ENCODE measurements at regions not wholly inside any gene's neighbourhood (a gene's known extent, or its start where the extent isn't known, plus 50 kb on each side); places are given as distances from the start of the nearest gene placed in this dataset.

- Mint-ChIP-seq H3K36me3 (no peaks in the 10 kb centered on the region), H3K4me3 (no peak overlapping the region), H3K27ac (no peak overlapping the region), H3K4me1 (no peaks in the 10 kb centered on the region), H3K9me3 (no peaks in the 10 kb centered on the region), H3K27me3 (ENCODE audit: low read depth in 2 of 2) (peaks cover 11 to 31% of the 10 kb centered on the region in 2 donors)
- H3K4me1 ChIP-seq (ENCODE audit: control insufficient read depth, insufficient read depth, low read length): no peaks in the 10 kb centered on the region
- TF ChIP-seq, protein P1, sequence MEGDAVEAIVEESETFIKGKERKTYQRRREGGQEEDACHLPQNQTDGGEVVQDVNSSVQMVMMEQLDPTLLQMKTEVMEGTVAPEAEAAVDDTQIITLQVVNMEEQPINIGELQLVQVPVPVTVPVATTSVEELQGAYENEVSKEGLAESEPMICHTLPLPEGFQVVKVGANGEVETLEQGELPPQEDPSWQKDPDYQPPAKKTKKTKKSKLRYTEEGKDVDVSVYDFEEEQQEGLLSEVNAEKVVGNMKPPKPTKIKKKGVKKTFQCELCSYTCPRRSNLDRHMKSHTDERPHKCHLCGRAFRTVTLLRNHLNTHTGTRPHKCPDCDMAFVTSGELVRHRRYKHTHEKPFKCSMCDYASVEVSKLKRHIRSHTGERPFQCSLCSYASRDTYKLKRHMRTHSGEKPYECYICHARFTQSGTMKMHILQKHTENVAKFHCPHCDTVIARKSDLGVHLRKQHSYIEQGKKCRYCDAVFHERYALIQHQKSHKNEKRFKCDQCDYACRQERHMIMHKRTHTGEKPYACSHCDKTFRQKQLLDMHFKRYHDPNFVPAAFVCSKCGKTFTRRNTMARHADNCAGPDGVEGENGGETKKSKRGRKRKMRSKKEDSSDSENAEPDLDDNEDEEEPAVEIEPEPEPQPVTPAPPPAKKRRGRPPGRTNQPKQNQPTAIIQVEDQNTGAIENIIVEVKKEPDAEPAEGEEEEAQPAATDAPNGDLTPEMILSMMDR (IDR thresholded peaks at IDR 0.05): no peak
- DNase-seq (no peak), ATAC-seq (no peak)
- H3K36me3 ChIP-seq (ENCODE audit: control insufficient read depth, insufficient read depth, low read length): no peaks in the 10 kb centered on the region
- WGBS (ENCODE audit: insufficient coverage): 92% methylated on average over 2 of the region's 2 CpGs
- no peak overlapping the region for H3K4me3 ChIP-seq (ENCODE audit: low read length)
- H3K9me3 ChIP-seq (ENCODE audit: control insufficient read depth, insufficient read depth, low read length): no peaks in the 10 kb centered on the region
- intact Hi-C loops (cut with micrococcal nuclease): no loop called here
- no peaks in the 10 kb centered on the region for H3K27me3 ChIP-seq (ENCODE audit: control insufficient read depth, insufficient read depth, low read length)
- H3K27ac ChIP-seq (ENCODE audit: low read length): no peak overlapping the region
Measured at GRCh38 chr1:207223162-207223561, 98.3 kb upstream of the CD55 start.

DNA sequence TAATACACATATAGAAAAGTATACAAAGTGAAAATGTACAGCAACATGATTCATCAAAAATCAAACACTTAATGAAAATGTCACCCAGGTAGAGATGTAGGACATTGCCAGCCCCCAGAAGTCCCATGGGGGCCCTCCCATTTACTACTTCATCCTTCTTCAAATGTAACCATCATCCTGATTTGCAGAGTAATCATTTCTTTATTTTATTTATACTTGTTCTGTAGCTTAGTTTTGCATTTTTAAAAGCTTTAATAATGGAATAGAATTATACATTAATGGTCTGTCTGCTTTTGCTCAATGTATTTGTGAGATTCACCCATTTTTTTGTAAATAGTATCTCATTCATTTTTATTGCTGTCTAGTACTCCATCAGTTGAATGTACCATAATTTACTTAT lies 96.8 kb upstream of the CD55 start:
- intact Hi-C loops (cut with micrococcal nuclease): no loop called here
- no peaks in the 10 kb centered on the region for H3K9me3 Mint-ChIP-seq
- Histone ChIP-seq H3K4me1 (ENCODE audit: control insufficient read depth, insufficient read depth, low read length) (no peaks in the 10 kb centered on the region), H3K27ac (ENCODE audit: low read length) (no peak overlapping the region), H3K36me3 (ENCODE audit: control insufficient read depth, insufficient read depth, low read length) (no peaks in the 10 kb centered on the region), H3K27me3 (ENCODE audit: control insufficient read depth, insufficient read depth, low read length) (no peaks in the 10 kb centered on the region), H3K4me3 (ENCODE audit: low read length) (no peak overlapping the region), H3K9me3 (ENCODE audit: control insufficient read depth, insufficient read depth, low read length) (no peaks in the 10 kb centered on the region)
- no peak for DNase-seq
- H3K27me3 Mint-ChIP-seq (ENCODE audit: low read depth in 2 of 2): peaks cover 11 to 24% of the 10 kb centered on the region in 2 donors
- TF ChIP-seq, protein P1 (IDR thresholded peaks at IDR 0.05): no peak
- no peak overlapping the region for H3K4me3 Mint-ChIP-seq
- H3K4me1 Mint-ChIP-seq: no peaks in the 10 kb centered on the region
- H3K36me3 Mint-ChIP-seq: no peaks in the 10 kb centered on the region
- no peak overlapping the region for H3K27ac Mint-ChIP-seq
- ATAC-seq: no peak

GRCh38 chr1:207227131-207227630 lies 94.3 kb upstream of the CD55 start:
- Mint-ChIP-seq H3K9me3 (no peaks in the 10 kb centered on the region), H3K27ac (no peak overlapping the region), H3K27me3 (ENCODE audit: low read depth in 2 of 2) (peaks cover 10 to 34% of the 10 kb centered on the region in 2 donors), H3K4me1 (no peaks in the 10 kb centered on the region), H3K36me3 (no peaks in the 10 kb centered on the region), H3K4me3 (no peak overlapping the region)
- Histone ChIP-seq H3K9me3 (ENCODE audit: control insufficient read depth, insufficient read depth, low read length) (no peaks in the 10 kb centered on the region), H3K27me3 (ENCODE audit: control insufficient read depth, insufficient read depth, low read length) (no peaks in the 10 kb centered on the region), H3K36me3 (ENCODE audit: control insufficient read depth, insufficient read depth, low read length) (no peaks in the 10 kb centered on the region), H3K4me1 (ENCODE audit: control insufficient read depth, insufficient read depth, low read length) (no peaks in the 10 kb centered on the region), H3K4me3 (ENCODE audit: low read length) (no peak overlapping the region), H3K27ac (ENCODE audit: low read length) (no peak overlapping the region)
- ATAC-seq (no peak), DNase-seq (no peak)
- intact Hi-C loops (cut with micrococcal nuclease): no loop called here
- TF ChIP-seq, protein P1 (IDR thresholded peaks at IDR 0.05): no peak
- WGBS (ENCODE audit: insufficient coverage): no CpG with 5 or more reads among the region's 2 CpGs

- Mint-ChIP-seq H3K36me3 (no peaks in the 10 kb centered on the region), H3K4me3 (no peak overlapping the region), H3K9me3 (no peaks in the 10 kb centered on the region), H3K4me1 (no peaks in the 10 kb centered on the region), H3K27me3 (ENCODE audit: low read depth in 2 of 2) (peaks cover 3 to 19% of the 10 kb centered on the region in 2 donors), H3K27ac (no peak overlapping the region)
- Histone ChIP-seq H3K27me3 (ENCODE audit: control insufficient read depth, insufficient read depth, low read length) (no peaks in the 10 kb centered on the region), H3K9me3 (ENCODE audit: control insufficient read depth, insufficient read depth, low read length) (no peaks in the 10 kb centered on the region), H3K27ac (ENCODE audit: low read length) (no peak overlapping the region), H3K4me1 (ENCODE audit: control insufficient read depth, insufficient read depth, low read length) (no peaks in the 10 kb centered on the region), H3K36me3 (ENCODE audit: control insufficient read depth, insufficient read depth, low read length) (no peaks in the 10 kb centered on the region), H3K4me3 (ENCODE audit: low read length) (no peak overlapping the region)
- intact Hi-C loops (cut with micrococcal nuclease): no loop called here
- 90% methylated on average over 7 of the region's 7 CpGs for WGBS (ENCODE audit: insufficient coverage)
- TF ChIP-seq, protein P1 (IDR thresholded peaks at IDR 0.05): no peak
- DNase-seq (no peak), ATAC-seq (no peak)
Measured at GRCh38 chr1:207228987-207229386, 92.5 kb upstream of the CD55 start.
